CD4-positive, alpha-beta T cell treated with Interleukin-6 at 100 ng/mL for 8 hours (primary cell): ENCODE measurements at regions not wholly inside any gene's neighbourhood (a gene's known extent, or its start where the extent isn't known, plus 50 kb on each side); places are given as distances from the start of the nearest gene placed in this dataset.

Experiments used
- DNase-seq: peaks from one replicate; pipeline ENCODE4 v3.0.0-alpha.2; 2020; ENCODE audit warnings: mixed read lengths, low spot score

DNA sequence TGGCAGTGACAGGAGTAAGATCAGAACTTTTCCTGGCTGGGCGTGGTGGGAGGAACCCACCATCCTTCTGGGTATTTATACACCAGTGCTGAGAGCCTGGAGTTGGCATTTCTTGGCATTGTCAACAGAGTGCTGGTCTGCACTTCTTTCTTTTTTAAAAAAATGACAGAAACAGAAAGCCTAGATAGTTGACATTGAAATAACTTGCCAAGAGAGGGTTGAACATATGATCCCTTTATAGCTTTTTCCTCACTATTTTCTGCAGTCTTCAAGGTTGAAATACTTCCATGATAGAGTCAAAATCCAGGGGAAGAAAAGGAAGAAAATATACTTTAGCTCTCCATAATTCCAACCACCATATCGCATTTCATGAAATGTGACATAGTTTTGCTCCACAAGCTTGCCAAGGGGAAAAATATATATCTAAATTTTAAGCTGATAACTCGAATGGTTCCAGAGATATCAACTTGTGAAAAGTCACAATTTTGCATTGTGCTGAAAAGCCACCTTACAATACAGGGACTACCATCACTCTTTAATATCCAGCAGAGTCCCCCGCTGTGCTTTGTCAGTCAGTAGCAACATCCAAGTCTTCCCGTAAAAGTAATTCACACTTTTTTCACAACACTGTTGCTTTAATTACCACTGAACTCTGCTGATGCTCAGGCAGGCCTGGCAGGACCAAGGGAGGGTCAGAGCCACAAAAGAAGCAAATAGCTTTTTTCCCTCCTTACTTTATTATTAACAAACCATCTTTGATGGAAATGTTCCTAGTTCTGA is 764.9 kb upstream of the FANCL start:
- no peak for DNase-seq

- DNase-seq, result no peak
Measured at GRCh38 chr2:59004621-59005020, 763.5 kb upstream of the FANCL start.

DNA sequence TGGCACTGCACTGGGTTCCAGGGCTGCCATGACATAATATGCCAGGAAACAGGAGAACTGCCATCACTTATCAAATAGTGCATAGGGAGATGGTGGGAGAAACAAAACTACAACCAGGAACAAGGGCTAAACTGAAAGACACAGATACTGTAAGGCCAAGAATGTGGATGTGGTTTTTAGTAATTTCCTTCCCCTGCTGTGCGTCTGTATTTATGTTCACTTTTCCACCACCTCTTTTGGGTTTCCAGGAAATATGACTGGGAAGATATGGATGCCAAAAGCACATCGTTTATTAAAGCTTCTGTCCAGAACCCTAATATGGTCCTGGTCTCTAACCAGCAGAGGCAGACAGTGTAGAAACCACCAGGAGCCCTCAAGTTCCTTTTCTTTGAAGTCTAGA is 759.7 kb upstream of the FANCL start:
- no peak for DNase-seq

GRCh38 chr2:58992062-58992706 is 751.1 kb upstream of the FANCL start:
- no peak for DNase-seq

DNA sequence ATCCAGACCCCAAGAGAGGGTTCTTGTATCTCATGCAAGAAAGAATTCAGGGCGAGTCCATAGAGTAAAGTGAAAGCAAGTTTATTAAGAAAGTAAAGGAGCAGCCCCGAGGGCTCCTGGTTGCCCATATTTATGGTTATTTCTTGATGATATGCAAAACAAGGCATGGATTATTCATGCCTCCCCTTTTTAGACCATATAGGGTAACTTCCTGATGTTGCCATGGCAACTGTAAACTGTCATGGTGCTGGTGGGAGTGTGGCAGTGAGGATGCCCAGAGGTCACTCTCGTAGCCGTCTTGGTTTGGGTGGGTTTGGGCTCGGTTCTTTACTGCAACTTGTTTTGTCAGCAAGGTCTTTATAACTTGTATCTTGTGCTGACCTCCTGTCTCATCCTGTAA is 750.2 kb upstream of the FANCL start:
- no peak for DNase-seq

GRCh38 chr2:58985541-58985940 is 744.4 kb upstream of the FANCL start:
- no peak for DNase-seq

DNA sequence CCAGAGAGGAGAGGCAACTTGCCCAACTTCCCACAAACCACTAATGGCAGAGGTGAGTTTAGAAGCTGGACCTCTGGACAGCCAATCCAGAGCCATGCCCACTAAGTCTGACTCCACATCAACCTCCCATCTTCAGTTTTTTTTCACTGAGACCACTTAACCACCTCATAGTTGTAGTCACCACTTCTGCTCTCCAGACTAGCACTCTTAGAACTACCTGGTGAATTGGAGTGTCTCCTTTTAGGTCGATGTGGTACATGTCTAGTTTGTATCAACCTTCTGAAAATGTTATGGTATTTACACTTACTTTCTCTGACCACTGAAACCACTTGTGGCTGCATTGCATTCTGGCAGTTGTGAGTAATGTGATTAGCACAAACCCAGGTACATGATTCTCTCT is 743.6 kb upstream of the FANCL start:
- DNase-seq, result no peak

- DNase-seq, result no peak
Measured at GRCh38 chr2:58983111-58983510, 742.0 kb upstream of the FANCL start.

- DNase-seq, result no peak
Measured at GRCh38 chr2:58981237-58981636, 740.1 kb upstream of the FANCL start.

DNA sequence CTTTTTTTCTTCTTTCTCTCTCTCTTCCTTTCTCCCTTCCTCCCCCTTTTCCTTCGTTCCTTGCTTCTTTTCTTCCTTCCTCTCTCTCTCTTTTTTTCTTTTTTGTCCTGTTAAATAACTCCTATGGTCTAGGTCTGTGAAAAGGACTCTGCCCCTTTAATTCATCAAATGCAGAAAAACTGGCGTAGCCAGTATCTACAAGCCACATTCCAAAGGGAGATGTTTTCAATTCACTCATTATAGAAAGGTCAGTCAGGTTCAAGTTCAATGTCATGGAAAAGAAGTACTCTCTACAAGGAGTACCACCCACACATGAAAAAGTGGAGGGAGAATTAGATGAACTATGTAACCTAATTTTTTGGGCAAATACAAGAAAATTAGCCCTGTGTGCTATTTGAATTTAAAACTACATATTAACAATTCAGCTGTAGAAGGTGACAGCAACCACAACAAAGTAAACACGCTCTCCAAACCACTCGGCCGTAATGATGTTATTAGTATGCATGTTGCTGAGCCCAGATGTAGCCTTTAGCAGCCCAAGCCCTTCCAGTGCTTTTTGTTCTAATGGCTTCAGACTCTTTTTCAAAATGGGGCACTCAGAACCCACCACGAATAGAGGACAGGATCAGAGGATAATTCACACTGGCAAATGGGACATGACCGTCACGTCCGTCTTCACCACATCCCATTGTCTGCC is 735.4 kb upstream of the FANCL start:
- no peak for DNase-seq

DNA sequence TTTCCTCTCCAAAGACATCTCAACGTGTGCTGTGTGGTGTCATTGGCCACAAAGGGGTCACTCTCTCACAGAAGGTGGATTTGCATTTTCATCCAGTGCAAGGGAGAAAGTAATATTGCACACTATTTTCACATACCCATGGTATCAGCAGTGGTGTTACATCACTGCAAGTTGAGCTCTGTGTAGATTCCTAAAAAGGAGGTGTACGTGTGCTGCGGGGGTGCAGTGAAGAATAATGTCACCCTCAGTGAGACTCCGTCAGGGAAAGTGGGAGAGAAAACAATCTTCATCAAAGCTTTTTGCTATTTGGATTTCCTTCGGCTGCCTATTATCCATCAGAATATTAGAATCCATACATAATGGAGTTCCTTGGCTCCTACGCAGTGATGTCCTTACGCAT is 733.8 kb upstream of the FANCL start:
- no peak for DNase-seq

DNA sequence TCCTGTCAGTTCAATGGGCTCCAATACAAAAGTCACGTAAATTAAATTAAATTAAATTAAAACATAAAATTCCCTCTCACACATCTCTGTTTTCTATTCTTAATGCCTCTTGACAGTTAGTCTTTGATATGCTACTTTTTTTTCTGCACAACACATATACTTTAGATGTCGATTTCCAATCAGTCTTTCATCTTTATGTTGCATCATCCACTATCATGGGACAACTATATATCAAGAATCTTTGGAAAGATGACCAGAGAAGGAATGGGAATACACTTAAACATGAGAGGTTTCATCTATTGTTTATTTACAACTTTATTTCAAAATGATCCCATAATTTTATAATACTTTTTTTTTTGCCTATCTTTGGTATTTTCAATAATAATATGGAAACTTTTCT is 733.3 kb upstream of the FANCL start:
- no peak for DNase-seq

DNA sequence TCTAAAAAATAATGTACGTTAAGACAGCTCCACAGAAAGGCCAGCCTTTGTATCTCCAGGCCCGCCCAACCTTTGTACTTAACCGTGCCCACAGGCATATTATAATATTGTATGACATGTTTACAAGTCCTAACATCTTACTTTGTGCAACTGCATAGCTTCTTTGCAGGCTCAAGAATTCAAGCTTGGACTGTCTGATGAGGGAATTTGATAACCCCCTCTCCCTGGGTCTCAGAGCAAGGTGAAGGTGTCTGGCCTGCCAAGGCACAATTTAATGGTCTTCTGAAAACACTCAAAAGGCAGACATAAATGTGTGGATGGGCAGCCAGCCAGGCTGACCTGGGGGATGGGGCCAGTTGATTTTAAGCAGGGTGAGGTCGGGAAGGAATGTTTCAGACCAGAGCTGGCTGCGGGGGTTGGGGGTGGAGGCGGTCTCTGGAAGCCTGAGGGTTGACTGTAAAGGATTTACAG is 732.7 kb upstream of the FANCL start:
- DNase-seq, result no peak

GRCh38 chr2:58972737-58973136 is 731.6 kb upstream of the FANCL start:
- no peak for DNase-seq

DNA sequence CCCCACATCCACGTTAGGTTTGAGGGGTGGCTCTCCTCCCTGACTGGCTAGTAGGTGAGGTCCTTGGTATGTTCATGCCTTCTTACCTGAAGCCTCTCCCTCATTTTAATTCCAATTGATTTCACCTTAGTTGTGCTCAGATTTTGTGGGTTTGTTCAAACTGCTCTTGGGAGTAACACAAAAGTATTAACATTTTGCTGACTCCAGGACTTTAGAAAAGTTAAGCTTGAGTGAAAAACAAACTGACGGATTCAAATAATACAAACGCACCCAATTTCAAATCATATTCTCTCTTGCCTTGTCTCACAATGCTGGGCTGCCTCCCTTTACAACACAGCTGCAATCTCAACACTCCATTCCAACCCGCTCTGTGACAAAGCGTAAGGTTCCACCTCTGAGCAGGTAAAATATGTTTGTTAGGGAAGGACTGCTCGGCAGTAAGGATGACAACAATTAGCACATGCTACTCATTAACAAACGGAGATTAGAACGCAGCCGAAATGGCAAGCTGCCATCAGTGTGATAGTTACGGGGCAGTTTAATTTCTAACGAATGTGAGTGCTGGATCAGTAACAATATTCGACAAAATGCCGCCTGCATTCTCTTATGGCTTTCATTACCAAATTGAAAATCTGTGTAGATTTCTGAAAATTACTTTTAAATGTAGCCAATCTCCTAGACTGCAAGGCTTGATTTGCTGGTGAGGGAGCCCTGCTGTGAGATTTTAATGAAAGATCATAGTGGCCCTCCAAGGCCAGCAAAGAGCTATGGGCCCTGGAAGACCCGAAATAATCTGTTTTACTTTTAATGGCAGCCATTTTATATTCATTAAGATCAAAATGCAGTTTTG is 730.6 kb upstream of the FANCL start:
- DNase-seq, result no peak

DNA sequence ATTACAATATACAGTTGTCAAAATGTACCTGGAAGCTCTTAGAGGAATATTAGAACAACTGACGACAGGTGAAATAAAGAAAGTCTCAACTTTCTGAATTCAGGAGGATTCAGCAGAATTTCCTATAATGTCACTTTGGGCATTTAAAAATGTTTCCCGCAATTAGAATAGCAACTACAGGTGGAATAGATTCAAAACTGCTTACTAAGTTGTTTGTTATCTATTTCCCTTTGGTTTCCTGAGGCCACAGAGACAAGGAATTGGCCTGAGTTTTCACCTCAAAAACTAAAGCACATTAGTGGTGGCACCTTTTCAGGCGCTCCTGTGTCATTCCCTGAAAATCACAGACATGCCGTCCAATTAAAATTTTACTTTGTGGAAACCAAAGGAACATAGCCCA is 729.2 kb upstream of the FANCL start:
- no peak for DNase-seq

GRCh38 chr2:58968885-58969284 is 727.8 kb upstream of the FANCL start:
- no peak for DNase-seq

GRCh38 chr2:58967736-58968135 is 726.6 kb upstream of the FANCL start:
- no peak for DNase-seq

GRCh38 chr2:58965602-58966001 is 724.5 kb upstream of the FANCL start:
- DNase-seq, result no peak

- no peak for DNase-seq
Measured at GRCh38 chr2:58959996-58960395, 718.9 kb upstream of the FANCL start.

DNA sequence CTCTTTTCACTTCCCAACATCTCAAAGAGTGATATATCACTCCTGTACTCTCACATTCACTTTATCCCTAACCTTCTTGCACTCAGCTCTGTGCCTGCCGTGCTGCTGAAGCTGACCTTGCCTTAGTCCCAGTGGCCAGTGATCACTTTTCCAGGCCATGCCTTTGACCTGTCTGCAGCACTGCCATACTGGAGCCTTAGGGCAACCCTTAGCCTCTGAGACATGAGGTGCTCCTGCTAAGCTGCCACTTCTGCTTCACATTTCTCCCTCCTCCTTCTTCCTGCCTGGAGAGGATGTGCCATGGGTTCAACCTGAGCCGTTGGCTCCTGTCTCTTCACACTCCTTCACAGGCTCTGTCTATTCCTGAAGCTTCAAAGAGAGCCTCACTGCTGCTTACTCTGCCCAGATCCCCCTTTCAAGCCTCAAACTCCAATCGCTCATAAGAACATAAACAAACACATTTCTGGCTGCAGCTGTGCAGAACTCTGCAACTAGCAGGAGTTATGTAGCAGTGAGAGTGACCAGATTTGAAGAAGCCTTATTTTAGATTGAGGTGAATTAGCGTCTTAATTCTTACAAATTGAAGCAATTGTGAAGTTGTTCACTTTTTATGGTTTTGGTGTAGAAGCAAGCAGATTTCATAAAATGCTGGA is 716.2 kb upstream of the FANCL start:
- no peak for DNase-seq
